ENCODE measurements at regions not wholly inside any gene's neighbourhood (a gene's known extent, or its start where the extent isn't known, plus 50 kb on each side); places are given as distances from the start of the nearest gene placed in this dataset.

DNA sequence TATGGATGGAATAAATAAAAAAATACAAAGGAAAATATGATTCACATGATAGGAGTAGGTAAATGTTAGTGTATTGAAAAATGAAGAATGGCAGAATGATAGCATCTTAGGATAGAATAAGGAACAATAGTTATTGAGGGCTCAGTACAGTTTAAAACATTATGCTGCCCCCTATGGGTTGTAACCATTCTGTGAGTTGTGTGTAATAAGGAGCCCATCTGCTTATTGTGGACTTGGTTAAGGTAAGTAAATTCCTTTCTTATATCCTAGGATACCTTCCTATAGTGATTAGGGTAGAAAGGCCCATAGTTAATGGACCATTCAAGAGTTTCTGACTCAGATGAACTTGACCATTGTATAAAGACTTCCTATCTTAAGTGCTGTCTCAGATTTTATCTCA lies 195.8 kb downstream of the PDHA2 start:
- no peak overlapping the region for H3K27ac ChIP-seq
- TF ChIP-seq CTCF (conservative IDR thresholded peaks at IDR 0.05) (peak; percentile 21), ZFX (IDR thresholded peaks at IDR 0.05) (no peak)

GRCh38 chr4:96036781-96037180 lies 196.9 kb downstream of the PDHA2 start:
- TF ChIP-seq ZFX (IDR thresholded peaks at IDR 0.05) (no peak), CTCF (conservative IDR thresholded peaks at IDR 0.05) (no peak)
- no peak overlapping the region for H3K27ac ChIP-seq

- H3K27ac ChIP-seq: no peak overlapping the region
- TF ChIP-seq ZFX (IDR thresholded peaks at IDR 0.05) (no peak), CTCF (conservative IDR thresholded peaks at IDR 0.05) (no peak)
Measured at GRCh38 chr4:96037705-96038104, 197.8 kb downstream of the PDHA2 start.

DNA sequence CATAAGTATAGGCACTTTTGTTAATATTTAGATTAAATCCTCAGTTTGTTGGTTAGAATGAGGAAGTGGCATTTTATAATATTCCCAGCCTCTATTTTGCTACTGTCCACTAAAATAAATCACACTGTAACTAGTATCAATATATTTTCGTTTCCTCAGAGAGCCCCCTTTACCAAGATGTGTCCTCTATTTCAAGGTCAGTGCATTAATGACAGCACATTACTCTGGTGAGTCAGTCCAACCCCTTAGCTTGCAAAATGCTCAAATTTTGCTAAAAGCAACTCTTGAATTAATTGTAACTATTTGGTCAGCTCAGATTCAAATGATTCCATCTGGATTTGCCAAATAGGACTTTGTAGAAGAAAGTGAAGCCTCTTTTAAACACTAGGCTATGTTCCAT lies 199.3 kb downstream of the PDHA2 start:
- TF ChIP-seq CTCF (conservative IDR thresholded peaks at IDR 0.05) (no peak), ZFX (IDR thresholded peaks at IDR 0.05) (no peak)

DNA sequence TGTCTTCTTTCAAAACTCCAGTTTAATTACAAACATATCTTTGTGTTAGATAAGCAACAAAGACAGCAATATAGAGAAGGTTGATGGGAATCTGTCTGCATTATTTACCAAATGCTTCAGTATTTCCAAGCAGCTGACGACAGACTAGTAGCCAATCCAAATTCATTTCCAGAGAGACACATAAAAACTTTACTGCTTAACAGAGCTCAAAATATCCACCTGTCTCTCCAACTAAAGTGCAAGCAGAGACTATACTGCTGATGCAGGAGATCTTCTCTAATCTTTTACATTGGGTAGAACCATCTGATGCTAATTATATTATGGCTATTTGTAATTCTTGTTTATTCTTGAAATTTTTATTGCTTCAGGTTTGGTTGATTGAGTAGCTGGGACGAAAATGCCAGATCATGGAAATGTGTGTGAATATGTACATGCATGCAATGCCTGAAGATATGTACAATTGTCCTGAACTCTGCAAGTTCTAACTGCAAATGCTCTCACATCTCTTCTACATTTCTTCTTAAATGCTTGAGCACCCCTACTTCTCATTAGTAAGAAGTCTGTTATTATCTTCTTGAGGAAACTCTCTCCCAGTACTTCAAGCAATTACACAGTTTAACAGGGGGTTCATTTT lies 200.0 kb downstream of the PDHA2 start:
- TF ChIP-seq ZFX (IDR thresholded peaks at IDR 0.05) (no peak), CTCF (conservative IDR thresholded peaks at IDR 0.05) (no peak)

More for the DNA sequence above, 199.3 kb downstream of the PDHA2 start:
- H3K27ac ChIP-seq: no peak overlapping the region

GRCh38 chr4:96044971-96045370 lies 205.1 kb downstream of the PDHA2 start:
- H3K27ac ChIP-seq: no peak overlapping the region
- TF ChIP-seq CTCF (conservative IDR thresholded peaks at IDR 0.05) (no peak), ZFX (IDR thresholded peaks at IDR 0.05) (no peak)

More for the DNA sequence above, 200.0 kb downstream of the PDHA2 start:
- no peak overlapping the region for H3K27ac ChIP-seq

- H3K27ac ChIP-seq: no peak overlapping the region
- TF ChIP-seq CTCF (conservative IDR thresholded peaks at IDR 0.05) (no peak), ZFX (IDR thresholded peaks at IDR 0.05) (no peak)
Measured at GRCh38 chr4:96052827-96053226, 212.9 kb downstream of the PDHA2 start.
